Chondrocyte (in vitro differentiated cells): ENCODE measurements at regions not wholly inside any gene's neighbourhood (a gene's known extent, or its start where the extent isn't known, plus 50 kb on each side); places are given as distances from the start of the nearest gene placed in this dataset.

Source experiments
- DNase-seq: peaks from one replicate; pipeline ENCODE4 v3.0.0; 2021; ENCODE audit warnings: mixed read lengths, low spot score
- H3K27ac Mint-ChIP-seq: one replicate; pipeline ENCODE4 v1.8.0; 2021; ENCODE audit warnings: mild to moderate bottlenecking, moderate library complexity, mixed read lengths; ENCODE audit not compliant: unreplicated experiment
- H3K27me3 Mint-ChIP-seq: 2 replicates; pipeline ENCODE4 v1.8.0; 2021; ENCODE audit warnings: low read depth, mixed read lengths
- H3K36me3 Mint-ChIP-seq: 2 replicates; pipeline ENCODE4 v1.8.0; 2021; ENCODE audit warnings: low read depth, mixed read lengths
- H3K4me1 Mint-ChIP-seq: 2 replicates; pipeline ENCODE4 v1.8.0; 2021; ENCODE audit warnings: low read depth, mild to moderate bottlenecking, mixed read lengths
- H3K4me3 Mint-ChIP-seq: one replicate; pipeline ENCODE4 v1.8.0; 2021; ENCODE audit warnings: mild to moderate bottlenecking, moderate library complexity, mixed read lengths; ENCODE audit not compliant: unreplicated experiment
- H3K9me3 Mint-ChIP-seq: 2 replicates; pipeline ENCODE4 v1.8.0; 2021; ENCODE audit warnings: low read depth, mixed read lengths
- TF ChIP-seq, protein P1 (sequence below): fragments of 200-600 bp; sonication (generic); IDR thresholded peaks from 2 replicates; pipeline ENCODE4 v1.5.0; 2021; ENCODE audit warnings: antibody characterized with exemption, mild to moderate bottlenecking, moderate library complexity

DNA sequence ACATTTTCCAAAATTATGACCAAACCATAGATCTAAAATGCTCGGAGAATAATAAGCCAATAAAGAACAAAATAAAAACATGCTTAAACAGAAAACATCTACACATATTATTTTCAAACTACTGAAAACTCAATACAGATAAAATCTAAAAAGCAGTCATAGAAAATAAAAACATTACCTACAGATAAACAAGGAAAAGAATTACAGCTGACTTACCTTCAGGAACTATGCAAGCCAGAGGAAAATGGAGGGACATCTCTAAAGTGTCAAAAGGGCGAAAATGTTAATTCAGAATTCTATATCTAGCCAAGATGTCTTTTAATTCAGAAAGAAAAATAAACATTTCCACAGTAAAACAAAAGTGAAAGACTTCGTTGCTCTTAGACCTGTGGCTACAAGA is 112.9 kb upstream of the GYPC start:
- TF ChIP-seq, protein P1, sequence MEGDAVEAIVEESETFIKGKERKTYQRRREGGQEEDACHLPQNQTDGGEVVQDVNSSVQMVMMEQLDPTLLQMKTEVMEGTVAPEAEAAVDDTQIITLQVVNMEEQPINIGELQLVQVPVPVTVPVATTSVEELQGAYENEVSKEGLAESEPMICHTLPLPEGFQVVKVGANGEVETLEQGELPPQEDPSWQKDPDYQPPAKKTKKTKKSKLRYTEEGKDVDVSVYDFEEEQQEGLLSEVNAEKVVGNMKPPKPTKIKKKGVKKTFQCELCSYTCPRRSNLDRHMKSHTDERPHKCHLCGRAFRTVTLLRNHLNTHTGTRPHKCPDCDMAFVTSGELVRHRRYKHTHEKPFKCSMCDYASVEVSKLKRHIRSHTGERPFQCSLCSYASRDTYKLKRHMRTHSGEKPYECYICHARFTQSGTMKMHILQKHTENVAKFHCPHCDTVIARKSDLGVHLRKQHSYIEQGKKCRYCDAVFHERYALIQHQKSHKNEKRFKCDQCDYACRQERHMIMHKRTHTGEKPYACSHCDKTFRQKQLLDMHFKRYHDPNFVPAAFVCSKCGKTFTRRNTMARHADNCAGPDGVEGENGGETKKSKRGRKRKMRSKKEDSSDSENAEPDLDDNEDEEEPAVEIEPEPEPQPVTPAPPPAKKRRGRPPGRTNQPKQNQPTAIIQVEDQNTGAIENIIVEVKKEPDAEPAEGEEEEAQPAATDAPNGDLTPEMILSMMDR: no peak
- Mint-ChIP-seq H3K4me1 (no peaks in the 10 kb centered on the region), H3K27me3 (peaks cover 13% of the 10 kb centered on the region), H3K4me3 (no peak overlapping the region), H3K36me3 (peaks cover 2% of the 10 kb centered on the region), H3K9me3 (peaks cover 22% of the 10 kb centered on the region), H3K27ac (no peak overlapping the region)
- no peak for DNase-seq

DNA sequence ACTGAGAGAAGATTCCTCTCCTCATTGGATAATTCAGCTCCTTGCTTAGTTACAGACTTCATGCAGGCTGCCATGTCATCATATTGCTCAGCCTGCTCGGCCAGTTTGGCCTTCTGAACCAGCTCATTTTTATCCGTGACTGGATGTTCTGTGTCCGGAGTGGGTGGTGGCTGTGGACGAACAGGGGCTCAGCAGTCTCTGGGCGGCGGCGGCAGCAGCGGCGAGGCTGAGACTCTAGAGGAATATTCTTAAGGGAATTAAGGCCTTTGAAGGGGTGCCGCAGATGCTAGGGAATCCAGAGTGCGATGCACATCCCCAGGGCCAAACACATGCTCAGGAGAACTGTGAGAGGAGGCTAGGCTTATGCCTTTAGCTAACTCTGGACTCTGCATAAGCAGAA is 97.9 kb upstream of the GYPC start:
- H3K27me3 Mint-ChIP-seq: peaks cover 8% of the 10 kb centered on the region
- no peak overlapping the region for H3K27ac Mint-ChIP-seq
- no peaks in the 10 kb centered on the region for H3K36me3 Mint-ChIP-seq
- H3K9me3 Mint-ChIP-seq: peaks cover 8% of the 10 kb centered on the region
- H3K4me3 Mint-ChIP-seq: no peak overlapping the region
- DNase-seq: no peak
- no peaks in the 10 kb centered on the region for H3K4me1 Mint-ChIP-seq
- TF ChIP-seq, protein P1: no peak

- peaks cover 5% of the 10 kb centered on the region for H3K27me3 Mint-ChIP-seq
- no peak overlapping the region for H3K4me3 Mint-ChIP-seq
- H3K9me3 Mint-ChIP-seq: peaks cover 3% of the 10 kb centered on the region
- H3K4me1 Mint-ChIP-seq: no peaks in the 10 kb centered on the region
- DNase-seq: no peak
- no peaks in the 10 kb centered on the region for H3K36me3 Mint-ChIP-seq
- TF ChIP-seq, protein P1: no peak
- no peak overlapping the region for H3K27ac Mint-ChIP-seq
Measured at GRCh38 chr2:126568734-126569133, 87.2 kb upstream of the GYPC start.

GRCh38 chr2:126571403-126571802 is 84.6 kb upstream of the GYPC start:
- H3K4me3 Mint-ChIP-seq: no peak overlapping the region
- TF ChIP-seq, protein P1: no peak
- H3K36me3 Mint-ChIP-seq: no peaks in the 10 kb centered on the region
- no peaks in the 10 kb centered on the region for H3K9me3 Mint-ChIP-seq
- DNase-seq: no peak
- peaks cover 8% of the 10 kb centered on the region for H3K27me3 Mint-ChIP-seq
- H3K27ac Mint-ChIP-seq: no peak overlapping the region
- H3K4me1 Mint-ChIP-seq: no peaks in the 10 kb centered on the region

DNA sequence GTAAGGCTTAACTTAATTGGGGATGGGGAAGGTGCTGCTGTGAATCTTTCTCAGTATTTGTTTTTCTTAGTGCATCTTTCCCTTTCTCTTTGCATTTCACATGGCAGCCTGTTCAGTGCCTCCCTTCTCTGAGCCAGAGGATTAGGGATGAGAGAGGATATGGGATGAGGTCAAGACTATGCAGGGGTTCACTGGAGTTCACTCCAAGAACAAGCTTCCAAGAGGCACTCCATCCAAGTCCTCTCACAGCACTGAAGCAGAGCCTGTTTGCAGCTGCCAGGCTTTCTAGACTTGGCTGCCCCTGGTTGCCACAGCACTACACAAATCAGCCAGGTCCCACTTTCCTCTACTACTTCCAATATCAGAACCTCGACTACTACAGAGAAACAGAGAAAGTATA is 80.3 kb upstream of the GYPC start:
- H3K9me3 Mint-ChIP-seq: no peaks in the 10 kb centered on the region
- no peak for DNase-seq
- no peak overlapping the region for H3K4me3 Mint-ChIP-seq
- H3K36me3 Mint-ChIP-seq: no peaks in the 10 kb centered on the region
- TF ChIP-seq, protein P1: no peak
- no peak overlapping the region for H3K27ac Mint-ChIP-seq
- no peaks in the 10 kb centered on the region for H3K4me1 Mint-ChIP-seq
- H3K27me3 Mint-ChIP-seq: peaks cover 8% of the 10 kb centered on the region
